Liver (tissue), 3 donors: ENCODE measurements at regions not wholly inside any gene's neighbourhood (a gene's known extent, or its start where the extent isn't known, plus 50 kb on each side); places are given as distances from the start of the nearest gene placed in this dataset.

Experiments
- EGR1 ChIP-seq, 2 donors: IDR thresholded peaks; 2 replicates each; pipeline ENCODE4 v1.6.1; 2016 to 2018; ENCODE audit warnings: antibody characterized with exemption in 2 of 2, low read depth in 2 of 2
- FOXA1 ChIP-seq: IDR thresholded peaks from 2 replicates; pipeline ENCODE4 v1.6.1; 2016; ENCODE audit warnings: antibody characterized with exemption
- JUND ChIP-seq, 2 donors: IDR thresholded peaks; 2 replicates each; pipeline ENCODE4 v1.6.1; 2016; ENCODE audit warnings: antibody characterized with exemption in 2 of 2
- RAD21 ChIP-seq, 2 donors: IDR thresholded peaks; 2 replicates each; pipeline ENCODE4 v1.6.1; 2016; ENCODE audit warnings: antibody characterized with exemption in 2 of 2, mild to moderate bottlenecking in 2 of 2
- RXRA ChIP-seq, 2 donors: IDR thresholded peaks; 2 replicates each; pipeline ENCODE4 v1.6.1; 2017 to 2018; ENCODE audit warnings: antibody characterized with exemption in 2 of 2, mild to moderate bottlenecking in 1 of 2
- SP1 ChIP-seq: IDR thresholded peaks from 2 replicates; pipeline ENCODE4 v1.6.1; 2018; ENCODE audit warnings: antibody characterized with exemption, mild to moderate bottlenecking
- TAF1 ChIP-seq: conservative IDR thresholded peaks from 2 replicates; pipeline ENCODE4 v1.6.1; 2016; ENCODE audit warnings: antibody characterized with exemption, mild to moderate bottlenecking
- TF ChIP-seq, protein P1 (sequence below): fragments of 150-350 bp; IDR thresholded peaks from 2 replicates; pipeline ENCODE4 v1.5.1; 2017; ENCODE audit warnings: improper control_type of control experiment, low read depth, low read length; ENCODE audit not compliant: missing input control
- TF ChIP-seq, protein P2 (sequence below): IDR thresholded peaks from 2 replicates; pipeline ENCODE4 v1.6.1; 2016; ENCODE audit warnings: antibody characterized with exemption, mild to moderate bottlenecking
- donor health status: healthy.
- donor health status: healthy.

DNA sequence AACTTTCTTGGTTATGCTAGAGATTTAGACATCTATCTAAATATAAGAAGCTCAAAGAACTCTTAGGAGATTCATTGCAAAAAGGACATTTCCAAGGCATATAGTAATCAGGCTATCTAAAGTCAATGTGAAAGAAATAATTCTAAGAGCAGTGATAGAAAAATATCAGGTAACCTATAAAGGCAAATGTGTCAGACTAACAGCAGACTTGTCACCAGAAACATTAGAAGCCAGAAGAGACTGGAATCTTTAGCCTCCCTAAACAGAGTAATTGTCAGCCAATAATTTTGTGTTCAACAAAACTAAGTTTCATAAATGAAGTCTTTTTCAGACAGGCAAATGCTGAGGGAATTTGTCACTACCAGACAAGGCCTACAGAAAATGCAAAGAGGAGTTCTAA, 122.0 kb upstream of the SCAF11 start:
- TF ChIP-seq, protein P1, sequence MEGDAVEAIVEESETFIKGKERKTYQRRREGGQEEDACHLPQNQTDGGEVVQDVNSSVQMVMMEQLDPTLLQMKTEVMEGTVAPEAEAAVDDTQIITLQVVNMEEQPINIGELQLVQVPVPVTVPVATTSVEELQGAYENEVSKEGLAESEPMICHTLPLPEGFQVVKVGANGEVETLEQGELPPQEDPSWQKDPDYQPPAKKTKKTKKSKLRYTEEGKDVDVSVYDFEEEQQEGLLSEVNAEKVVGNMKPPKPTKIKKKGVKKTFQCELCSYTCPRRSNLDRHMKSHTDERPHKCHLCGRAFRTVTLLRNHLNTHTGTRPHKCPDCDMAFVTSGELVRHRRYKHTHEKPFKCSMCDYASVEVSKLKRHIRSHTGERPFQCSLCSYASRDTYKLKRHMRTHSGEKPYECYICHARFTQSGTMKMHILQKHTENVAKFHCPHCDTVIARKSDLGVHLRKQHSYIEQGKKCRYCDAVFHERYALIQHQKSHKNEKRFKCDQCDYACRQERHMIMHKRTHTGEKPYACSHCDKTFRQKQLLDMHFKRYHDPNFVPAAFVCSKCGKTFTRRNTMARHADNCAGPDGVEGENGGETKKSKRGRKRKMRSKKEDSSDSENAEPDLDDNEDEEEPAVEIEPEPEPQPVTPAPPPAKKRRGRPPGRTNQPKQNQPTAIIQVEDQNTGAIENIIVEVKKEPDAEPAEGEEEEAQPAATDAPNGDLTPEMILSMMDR, result no peak
- TF ChIP-seq FOXA1 (no peak), TAF1 (no peak), RXRA (IDR thresholded peaks at IDR 0.05) (no peak), SP1 (no peak), RAD21 (IDR thresholded peaks at IDR 0.05) (no peak), EGR1 (IDR thresholded peaks at IDR 0.05; ENCODE audit: low read depth in 2 of 2) (no peak), JUND (IDR thresholded peaks at IDR 0.05) (no peak)
- TF ChIP-seq, protein P2, sequence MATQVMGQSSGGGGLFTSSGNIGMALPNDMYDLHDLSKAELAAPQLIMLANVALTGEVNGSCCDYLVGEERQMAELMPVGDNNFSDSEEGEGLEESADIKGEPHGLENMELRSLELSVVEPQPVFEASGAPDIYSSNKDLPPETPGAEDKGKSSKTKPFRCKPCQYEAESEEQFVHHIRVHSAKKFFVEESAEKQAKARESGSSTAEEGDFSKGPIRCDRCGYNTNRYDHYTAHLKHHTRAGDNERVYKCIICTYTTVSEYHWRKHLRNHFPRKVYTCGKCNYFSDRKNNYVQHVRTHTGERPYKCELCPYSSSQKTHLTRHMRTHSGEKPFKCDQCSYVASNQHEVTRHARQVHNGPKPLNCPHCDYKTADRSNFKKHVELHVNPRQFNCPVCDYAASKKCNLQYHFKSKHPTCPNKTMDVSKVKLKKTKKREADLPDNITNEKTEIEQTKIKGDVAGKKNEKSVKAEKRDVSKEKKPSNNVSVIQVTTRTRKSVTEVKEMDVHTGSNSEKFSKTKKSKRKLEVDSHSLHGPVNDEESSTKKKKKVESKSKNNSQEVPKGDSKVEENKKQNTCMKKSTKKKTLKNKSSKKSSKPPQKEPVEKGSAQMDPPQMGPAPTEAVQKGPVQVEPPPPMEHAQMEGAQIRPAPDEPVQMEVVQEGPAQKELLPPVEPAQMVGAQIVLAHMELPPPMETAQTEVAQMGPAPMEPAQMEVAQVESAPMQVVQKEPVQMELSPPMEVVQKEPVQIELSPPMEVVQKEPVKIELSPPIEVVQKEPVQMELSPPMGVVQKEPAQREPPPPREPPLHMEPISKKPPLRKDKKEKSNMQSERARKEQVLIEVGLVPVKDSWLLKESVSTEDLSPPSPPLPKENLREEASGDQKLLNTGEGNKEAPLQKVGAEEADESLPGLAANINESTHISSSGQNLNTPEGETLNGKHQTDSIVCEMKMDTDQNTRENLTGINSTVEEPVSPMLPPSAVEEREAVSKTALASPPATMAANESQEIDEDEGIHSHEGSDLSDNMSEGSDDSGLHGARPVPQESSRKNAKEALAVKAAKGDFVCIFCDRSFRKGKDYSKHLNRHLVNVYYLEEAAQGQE, result no peak
